GM12891 (cell line): ENCODE measurements at regions not wholly inside any gene's neighbourhood (a gene's known extent, or its start where the extent isn't known, plus 50 kb on each side); places are given as distances from the start of the nearest gene placed in this dataset.

ENCODE experiments used
- POLR2A ChIP-seq: IDR thresholded peaks from 2 replicates; pipeline ENCODE4 v1.6.1; 2011; ENCODE audit warnings: low read depth, low read length, control low read depth
- POLR2AphosphoS5 ChIP-seq: IDR thresholded peaks from 2 replicates; pipeline ENCODE4 v1.6.1; 2011; ENCODE audit warnings: low read depth, low read length, control low read depth
- POU2F2 ChIP-seq: IDR thresholded peaks from 2 replicates; pipeline ENCODE4 v1.6.1; 2011; ENCODE audit warnings: low read depth, mild to moderate bottlenecking, control low read depth, low read length, moderate library complexity

- no peak for TF ChIP-seq POLR2A
- TF ChIP-seq POLR2AphosphoS5 = no peak
- no peak for TF ChIP-seq POU2F2
These were observed 63.5 kb upstream of the GOLGA8B start for GRCh38 chr15:34646918-34647317.
